AG09309 (cell line): ENCODE measurements at regions not wholly inside any gene's neighbourhood (a gene's known extent, or its start where the extent isn't known, plus 50 kb on each side); places are given as distances from the start of the nearest gene placed in this dataset.
"Not testable (repeated sequence)": the region's sequence is repeated elsewhere in the genome, so short reads cannot be mapped to it uniquely, and the experiment has no call there.

ENCODE experiments used
- DNase-seq: peaks from one replicate; pipeline ENCODE4 v3.0.0-alpha.2; 2010; ENCODE audit warnings: low read depth
- H3K4me3 ChIP-seq: 2 replicates; pipeline ENCODE4 v1.5.1; 2011; ENCODE audit warnings: mild to moderate bottlenecking, low read depth, low read length, moderate library complexity; ENCODE audit not compliant: control insufficient read depth
- TF ChIP-seq, protein P1 (sequence below): IDR thresholded peaks from 2 replicates; pipeline ENCODE4 v1.5.1; 2011; ENCODE audit warnings: mild to moderate bottlenecking, low read depth, low read length, inconsistent platforms; ENCODE audit not compliant: insufficient read depth, control insufficient read depth; ENCODE audit errors: missing control alignments

DNA sequence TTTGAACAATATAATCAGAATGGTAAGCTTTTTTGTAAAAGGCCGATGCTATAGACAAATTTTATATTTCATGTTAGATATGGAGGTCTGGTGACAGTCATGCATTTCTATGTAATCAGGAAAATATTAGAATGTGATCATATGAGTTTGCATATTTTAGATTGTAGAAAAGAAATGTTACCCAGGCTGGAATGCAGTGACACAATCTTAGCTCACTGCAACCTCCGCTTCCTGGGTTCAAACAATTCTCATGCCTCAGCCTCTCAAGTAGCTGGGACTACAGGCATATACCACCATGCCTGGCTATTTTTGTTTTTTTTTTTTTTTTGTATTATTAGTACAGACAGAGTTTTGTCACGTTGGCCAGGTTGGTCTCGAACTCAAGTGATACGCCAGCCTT is 152.0 kb downstream of the LMLN start:
- no peak for DNase-seq
- no peak overlapping the region for H3K4me3 ChIP-seq
- TF ChIP-seq, protein P1, sequence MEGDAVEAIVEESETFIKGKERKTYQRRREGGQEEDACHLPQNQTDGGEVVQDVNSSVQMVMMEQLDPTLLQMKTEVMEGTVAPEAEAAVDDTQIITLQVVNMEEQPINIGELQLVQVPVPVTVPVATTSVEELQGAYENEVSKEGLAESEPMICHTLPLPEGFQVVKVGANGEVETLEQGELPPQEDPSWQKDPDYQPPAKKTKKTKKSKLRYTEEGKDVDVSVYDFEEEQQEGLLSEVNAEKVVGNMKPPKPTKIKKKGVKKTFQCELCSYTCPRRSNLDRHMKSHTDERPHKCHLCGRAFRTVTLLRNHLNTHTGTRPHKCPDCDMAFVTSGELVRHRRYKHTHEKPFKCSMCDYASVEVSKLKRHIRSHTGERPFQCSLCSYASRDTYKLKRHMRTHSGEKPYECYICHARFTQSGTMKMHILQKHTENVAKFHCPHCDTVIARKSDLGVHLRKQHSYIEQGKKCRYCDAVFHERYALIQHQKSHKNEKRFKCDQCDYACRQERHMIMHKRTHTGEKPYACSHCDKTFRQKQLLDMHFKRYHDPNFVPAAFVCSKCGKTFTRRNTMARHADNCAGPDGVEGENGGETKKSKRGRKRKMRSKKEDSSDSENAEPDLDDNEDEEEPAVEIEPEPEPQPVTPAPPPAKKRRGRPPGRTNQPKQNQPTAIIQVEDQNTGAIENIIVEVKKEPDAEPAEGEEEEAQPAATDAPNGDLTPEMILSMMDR = no peak

DNA sequence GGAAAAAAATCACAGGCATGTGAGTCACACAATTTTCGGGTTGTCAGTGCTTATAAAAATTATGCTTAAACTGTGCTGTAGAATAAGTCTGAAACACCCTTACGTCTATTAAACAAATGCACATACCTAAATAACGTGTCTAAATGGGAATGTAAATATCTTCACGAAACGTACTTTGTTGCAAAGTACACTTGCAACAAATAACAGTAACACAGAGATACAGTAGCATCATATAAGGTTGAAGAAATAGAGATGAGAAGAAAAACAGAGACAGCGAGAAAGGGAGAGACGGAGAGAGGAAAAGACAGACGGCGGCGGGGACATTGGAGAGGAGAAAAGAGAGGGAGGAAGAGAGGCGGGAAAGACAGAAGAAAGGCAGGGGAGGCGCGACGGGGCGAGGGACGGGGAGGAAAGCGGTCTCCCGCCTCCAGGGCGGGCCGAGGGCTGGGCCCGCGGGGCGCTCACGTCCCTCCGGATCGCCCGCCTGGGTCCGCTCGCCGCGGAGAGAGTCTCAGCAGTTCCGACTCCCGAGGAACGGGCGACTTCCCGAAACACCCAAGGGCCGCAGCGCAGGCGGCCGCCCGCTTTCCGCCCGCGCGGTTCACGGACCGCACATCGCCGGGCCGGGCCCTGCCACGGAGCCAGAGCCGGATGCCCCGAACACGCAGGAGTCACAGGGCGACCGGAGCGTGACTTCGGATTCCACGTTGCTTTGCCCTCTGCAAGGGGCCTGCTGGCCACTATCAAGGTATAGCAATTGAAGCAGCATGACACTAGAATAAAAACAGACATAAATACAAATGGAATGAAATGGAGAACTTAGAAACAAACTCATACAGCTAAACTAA is 153.4 kb downstream of the LMLN start:
- no peak for DNase-seq
- TF ChIP-seq, protein P1 = no peak
- H3K4me3 ChIP-seq = no peak overlapping the region

DNA sequence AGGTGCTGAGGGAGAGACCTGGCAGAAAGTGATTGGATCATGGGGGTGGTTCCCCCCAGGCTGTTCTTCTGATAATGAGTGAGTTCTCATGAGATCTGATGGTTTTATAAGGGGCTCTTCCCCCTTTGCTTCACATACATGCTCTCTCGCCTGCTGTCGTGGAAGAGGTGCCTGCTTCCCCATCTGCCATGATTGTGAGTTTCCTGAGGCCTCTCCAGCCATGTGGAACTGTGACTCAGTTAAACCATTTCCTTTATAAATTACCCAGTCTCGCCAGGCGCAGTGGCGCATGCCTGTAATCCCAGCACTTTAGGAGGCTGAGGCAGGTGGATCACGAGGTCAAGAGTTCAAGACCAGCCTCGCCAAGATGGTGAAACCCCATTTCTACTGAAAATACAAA is 154.5 kb downstream of the LMLN start:
- DNase-seq, H3K4me3 ChIP-seq: not testable (repeated sequence)

DNA sequence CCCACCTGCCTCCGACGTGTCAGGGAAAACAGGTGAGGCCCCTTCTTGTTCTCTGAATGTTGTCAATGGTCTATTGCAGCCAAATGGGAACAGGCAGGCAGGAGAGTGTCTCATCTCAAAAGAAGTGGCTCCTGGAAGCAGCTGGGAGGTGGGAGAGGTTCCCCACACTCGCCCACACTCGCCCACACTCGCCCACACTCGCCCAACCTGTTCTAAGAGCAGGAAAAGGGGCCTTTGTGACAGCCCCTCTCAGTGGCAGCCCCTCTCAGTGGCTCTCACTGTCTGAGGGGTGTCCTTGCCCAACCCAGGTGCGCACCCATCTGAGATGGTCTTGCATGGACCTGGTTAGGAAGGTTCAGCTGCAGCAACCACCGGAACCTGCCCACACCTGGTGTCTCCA is 162.2 kb downstream of the LMLN start:
- DNase-seq, H3K4me3 ChIP-seq: not testable (repeated sequence)

DNA sequence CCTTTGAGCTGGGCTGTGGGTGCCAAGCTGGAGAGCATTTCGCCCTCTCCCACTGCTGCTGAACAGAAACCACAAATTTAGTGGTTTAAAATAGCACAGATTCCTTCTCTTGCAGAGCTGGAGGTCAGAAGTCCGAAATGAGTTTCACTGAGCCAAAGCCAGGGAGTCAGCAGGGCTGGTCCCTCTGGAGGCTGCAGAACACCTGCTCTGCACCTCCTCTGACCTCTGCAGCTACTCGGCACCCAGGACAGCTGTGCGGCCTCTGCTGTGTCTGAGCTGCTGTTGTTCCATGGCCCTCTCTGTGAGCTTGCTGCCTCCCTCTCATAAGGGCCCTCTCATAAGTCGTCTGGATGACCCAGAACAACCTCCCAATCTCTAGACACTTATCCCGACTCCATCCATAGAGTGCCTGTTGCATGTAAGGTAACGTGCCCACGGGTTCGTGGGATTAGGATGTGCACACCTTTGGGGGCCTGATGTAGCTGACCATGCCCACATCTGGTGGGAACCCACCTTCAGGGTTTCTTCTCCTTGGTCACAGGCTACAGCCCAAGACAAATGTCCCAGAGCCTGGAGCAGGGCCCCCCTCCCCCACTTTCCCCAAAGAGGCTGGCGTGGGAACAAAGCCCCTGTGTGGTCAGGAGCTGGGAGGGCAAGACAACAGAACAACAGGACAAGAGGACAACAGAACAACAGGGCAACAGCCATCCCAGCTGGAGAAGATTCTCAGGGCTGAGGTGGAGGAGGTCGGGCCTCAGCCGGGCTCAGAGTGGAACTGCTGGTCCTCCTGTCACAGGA is 177.2 kb downstream of the LMLN start:
- H3K4me3 ChIP-seq, DNase-seq: not testable (repeated sequence)

DNA sequence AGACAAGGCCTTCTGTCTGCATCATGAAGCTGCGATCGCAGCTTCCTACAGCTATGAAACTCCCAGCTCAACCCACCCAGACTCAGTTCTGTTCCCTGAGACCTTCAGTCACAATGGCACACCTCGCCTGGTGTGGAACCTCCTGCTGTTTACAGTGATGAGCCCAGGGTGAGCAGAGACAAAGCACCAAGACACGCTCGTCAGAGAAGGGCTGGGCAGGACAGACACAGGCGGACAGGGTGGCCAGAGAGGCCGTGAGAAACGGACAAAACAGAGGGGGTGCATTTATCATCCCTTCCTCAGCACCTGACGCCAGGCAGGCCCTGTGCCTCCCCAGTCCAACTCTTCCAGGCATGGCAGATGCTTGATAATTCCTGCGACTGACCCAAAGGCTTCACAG is 178.2 kb downstream of the LMLN start:
- DNase-seq, H3K4me3 ChIP-seq: not testable (repeated sequence)

DNA sequence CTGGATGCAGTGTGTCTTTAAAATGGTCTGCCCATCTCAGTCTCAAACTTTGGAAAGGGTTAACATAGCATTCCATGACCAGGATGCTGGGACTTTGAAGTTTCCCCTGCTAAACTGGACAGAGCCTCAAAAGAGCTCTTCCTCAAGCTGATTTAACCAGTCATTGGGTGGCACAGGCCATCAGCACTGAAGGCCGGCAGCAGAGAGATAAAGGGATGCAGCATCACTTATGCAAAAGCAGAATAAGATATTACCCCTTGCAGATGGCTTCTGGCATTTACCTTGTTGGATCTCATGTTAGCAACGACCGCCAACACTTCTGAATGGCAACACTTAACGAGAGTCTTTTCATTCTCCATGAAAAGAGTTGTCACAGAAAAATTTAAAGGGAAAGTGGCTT is 179.0 kb downstream of the LMLN start:
- not testable (repeated sequence) for H3K4me3 ChIP-seq, DNase-seq

DNA sequence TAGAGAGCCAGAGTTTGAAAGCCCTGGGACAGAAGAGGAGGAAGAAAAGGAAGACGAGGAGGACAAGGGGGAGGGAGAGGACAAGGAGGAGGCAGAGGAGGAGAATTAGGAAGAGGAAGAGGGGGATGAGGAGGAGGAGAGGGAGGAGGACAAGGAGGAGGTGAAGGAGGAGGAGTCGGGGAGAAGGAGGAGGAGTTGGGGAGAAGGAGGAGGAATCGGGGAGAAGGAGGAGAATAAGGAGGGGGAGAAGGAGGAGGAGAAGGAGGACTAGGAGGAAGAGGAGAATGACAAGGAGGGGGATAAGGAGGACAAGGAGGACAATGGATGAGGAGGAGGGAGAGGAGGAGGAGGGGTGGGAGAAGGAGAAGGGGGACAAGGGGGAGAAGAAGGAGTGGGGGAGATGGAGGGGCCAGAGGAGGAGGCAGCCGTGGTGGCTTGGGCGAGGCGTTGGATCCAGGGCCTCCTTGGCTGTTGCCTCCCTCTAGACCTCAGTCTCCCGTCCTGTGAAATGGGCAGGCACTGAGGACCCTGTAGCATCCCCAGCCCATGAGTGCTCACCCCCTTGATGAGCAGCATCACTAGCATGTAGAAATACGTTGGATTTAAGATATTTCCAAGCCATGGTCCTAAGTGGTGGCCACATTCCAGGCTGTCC is 179.6 kb downstream of the LMLN start:
- H3K4me3 ChIP-seq, DNase-seq: not testable (repeated sequence)

DNA sequence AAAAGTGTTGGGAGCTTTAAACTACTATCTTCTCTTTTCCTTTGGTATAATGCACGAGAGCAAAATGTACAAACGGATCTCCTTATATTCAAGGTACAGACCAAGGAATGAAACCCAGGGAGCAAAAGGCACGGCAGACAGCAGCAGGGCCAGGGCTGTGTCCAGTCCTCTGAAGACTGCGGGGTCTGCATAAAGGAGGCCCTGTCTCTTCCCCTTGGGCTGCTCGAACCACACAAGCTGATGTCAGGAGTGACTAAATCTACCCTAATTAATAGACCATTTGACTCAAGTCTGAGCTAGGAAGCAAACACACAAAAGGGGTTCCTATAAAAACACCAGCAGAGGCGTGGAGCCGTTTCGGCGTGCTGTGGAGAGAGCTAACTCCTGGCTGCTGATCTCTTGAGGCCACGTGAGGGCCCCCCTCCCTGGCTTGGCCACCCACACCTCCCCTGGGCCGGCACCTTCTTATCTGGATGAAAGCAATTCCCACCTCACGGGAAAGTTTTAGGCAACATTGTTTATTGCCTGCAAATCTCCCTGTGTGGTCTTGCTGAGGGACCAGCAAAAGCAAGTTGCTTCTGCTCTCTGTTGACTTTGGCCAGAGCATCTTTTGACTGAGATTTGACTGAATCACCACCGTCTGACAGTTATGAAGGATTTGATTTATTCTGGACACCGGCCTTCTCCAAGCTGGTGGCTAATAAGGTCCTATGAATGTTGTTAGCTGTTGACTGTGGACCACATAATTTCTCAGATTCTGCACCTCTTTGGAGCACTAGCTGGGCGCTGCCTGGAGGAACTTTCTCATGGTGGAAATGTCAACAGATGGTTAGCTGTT is 183.5 kb downstream of the LMLN start:
- H3K4me3 ChIP-seq, DNase-seq: not testable (repeated sequence)

DNA sequence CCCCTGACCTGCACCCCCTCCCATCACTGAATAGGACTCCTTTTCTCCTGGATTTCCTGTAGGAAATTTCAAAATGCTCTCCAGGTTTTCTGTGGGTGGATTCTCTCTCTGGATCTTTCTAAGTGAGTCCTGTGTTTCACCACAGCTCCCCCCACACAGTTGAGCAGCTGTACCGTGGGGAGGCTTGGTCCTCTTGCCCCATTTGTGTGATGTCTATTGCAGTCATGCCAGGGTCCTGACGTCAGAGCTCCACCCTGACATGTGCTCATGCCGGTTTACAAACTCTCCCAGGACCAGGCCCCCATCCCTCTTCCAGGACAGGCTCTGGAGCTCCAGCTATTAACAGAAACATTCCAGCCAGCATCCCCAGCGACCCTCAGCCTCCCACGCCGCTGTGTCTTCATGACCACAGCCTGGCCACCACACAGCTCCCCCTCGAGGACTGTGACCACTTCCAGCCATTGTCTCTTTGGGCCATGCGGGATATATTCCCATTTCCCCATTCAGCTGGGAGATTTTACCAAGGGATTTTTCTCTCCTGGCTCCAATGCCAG is 185.3 kb downstream of the LMLN start:
- H3K4me3 ChIP-seq = not testable (repeated sequence)
- DNase-seq = peak; percentile 2

DNA sequence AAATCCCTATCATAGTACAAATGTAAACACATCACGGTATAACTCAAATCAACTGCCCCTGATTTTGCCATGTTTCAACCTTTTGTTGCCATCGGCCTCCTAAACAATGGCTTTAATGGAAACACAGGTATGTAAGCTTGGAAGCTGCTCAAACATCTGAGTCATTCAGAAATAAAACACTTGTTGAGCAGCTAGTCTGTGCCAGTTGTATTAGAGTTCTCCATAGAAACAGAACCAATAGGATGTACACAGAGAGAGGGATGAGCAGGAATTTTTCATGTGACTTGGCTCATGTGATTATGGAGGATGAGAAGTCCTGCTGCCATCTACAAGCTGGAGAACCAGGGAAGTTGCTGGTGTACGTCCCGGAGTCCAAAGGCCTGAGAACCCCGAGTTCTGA is 186.1 kb downstream of the LMLN start:
- DNase-seq = not testable (repeated sequence)

DNA sequence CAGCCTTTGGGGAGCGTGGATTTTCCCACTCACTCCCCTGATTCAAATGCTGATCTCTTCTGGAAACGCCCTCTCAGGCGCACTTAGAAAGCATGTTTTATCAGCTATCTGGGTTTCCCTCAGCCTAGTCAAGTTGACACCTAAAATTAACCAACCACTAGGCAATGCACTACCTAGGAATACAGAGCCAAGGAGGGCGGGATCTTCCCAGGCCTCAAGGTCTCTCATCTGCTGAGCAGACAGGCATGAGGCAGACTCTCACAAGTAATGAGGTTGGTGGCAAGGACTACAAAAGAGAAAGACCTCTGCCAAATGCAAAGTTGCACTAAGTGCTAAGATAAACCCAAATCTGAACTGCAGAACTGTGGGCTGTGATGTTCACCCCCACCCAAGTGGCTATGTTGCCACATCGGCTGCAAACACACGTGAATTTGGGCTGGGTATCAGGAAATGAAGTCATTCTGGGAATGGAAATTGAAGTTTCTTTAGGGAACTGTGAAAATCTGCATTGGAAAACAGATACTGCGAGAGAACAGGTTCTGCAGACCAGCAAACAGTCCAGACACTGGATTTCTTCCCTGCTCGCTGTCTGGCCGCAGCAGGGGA is 186.6 kb downstream of the LMLN start:
- not testable (repeated sequence) for DNase-seq, H3K4me3 ChIP-seq

More for the DNA sequence above, 186.1 kb downstream of the LMLN start:
- not testable (repeated sequence) for H3K4me3 ChIP-seq

DNA sequence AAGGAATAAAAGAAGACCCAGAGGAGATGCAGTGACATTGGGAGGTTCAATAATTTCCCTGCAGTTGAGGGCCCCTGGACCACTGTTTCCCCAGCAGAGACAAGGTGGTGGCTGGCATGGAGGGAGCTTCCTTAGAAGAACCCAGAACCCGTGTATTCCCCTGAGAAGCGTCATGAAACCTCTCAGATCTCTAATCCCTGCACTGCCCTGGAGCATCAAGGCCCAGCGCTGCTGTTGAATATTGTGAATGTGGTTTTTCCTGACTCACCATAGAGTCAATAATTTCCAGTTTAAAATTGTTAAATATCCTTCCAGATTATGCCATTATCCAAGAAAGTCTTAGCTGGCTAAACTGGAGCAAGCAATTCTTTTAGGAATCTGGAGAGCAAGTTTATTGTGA is 187.2 kb downstream of the LMLN start:
- DNase-seq, H3K4me3 ChIP-seq: not testable (repeated sequence)

DNA sequence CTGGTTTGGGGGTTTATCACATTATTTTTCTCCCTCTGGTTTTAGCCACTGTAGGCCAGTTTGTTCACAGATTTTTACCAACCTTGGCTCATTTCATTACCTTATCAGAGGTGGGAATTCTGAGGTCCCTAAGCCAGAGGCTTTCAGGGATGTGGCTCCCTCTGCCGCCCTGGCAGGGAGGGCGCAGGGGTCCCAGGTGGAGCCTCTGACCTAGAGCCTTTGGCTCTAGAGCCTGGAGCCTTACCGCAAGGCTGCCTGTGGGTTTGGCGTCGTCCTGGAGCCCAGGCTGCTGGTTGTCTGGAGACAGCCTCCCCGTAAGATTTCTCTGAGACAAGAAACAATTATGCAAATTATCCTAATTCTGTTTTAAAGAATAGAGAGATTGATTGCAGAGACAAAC is 188.0 kb downstream of the LMLN start:
- not testable (repeated sequence) for DNase-seq

More for the DNA sequence above, 188.0 kb downstream of the LMLN start:
- not testable (repeated sequence) for H3K4me3 ChIP-seq
